ENCODE measurements at regions not wholly inside any gene's neighbourhood (a gene's known extent, or its start where the extent isn't known, plus 50 kb on each side); places are given as distances from the start of the nearest gene placed in this dataset.

DNA sequence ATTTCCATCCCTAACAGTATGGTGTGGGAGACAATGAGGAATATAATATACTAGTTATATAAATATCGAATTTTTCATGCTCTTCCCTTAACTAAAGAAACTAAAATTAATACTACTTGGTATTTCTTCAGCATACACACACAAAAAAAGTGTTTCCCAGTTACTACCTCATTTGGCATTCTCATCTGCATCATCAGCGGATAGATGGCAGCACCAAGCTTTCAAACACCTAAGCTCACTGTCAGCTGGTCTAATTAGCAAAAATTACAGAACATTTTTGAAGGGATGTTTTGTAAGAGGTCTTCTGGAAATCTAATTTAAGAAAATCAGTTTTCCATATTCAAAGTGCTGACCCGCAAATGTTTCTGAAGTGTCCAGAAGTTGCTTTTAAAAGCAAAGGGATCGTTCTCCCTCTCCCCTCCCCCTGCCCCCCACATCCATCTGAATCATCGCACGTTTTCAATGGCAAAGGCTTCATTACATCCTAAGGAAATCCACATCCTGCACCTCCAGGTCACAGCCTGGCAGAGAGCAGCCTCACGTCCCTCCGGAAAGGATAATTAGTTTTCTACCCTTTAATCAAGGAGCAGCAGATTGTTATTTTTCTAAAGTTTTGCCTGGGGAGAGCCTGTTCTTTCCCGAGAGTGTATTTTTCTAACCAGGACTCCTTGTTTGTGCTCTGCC, 86.1 kb upstream of the SPATA12 start:
- no TSS peak for BruUV-seq (replicated peaks)
- H3K9me3 Mint-ChIP-seq (ENCODE audit: unreplicated experiment): no peaks in the 10 kb centered on the region
- DNase-seq (ENCODE audit: unreplicated experiment): no peak
- H3K4me3 Mint-ChIP-seq (ENCODE audit: unreplicated experiment): no peak overlapping the region
- POLR2A ChIA-PET: no interaction called here
- H3K36me3 Mint-ChIP-seq (ENCODE audit: insufficient read depth, unreplicated experiment): no peaks in the 10 kb centered on the region
- TF ChIP-seq, protein P1, sequence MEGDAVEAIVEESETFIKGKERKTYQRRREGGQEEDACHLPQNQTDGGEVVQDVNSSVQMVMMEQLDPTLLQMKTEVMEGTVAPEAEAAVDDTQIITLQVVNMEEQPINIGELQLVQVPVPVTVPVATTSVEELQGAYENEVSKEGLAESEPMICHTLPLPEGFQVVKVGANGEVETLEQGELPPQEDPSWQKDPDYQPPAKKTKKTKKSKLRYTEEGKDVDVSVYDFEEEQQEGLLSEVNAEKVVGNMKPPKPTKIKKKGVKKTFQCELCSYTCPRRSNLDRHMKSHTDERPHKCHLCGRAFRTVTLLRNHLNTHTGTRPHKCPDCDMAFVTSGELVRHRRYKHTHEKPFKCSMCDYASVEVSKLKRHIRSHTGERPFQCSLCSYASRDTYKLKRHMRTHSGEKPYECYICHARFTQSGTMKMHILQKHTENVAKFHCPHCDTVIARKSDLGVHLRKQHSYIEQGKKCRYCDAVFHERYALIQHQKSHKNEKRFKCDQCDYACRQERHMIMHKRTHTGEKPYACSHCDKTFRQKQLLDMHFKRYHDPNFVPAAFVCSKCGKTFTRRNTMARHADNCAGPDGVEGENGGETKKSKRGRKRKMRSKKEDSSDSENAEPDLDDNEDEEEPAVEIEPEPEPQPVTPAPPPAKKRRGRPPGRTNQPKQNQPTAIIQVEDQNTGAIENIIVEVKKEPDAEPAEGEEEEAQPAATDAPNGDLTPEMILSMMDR (IDR thresholded peaks at IDR 0.05; ENCODE audit: unreplicated experiment): no peak
- CTCF ChIA-PET: interaction anchor here (1.2 to 3.0 kb wide), 3 partner anchors 14 to 270 kb away, joined by 3 to 14 read pairs (median 10); no protein-coding TSS in a partner anchor
- intact Hi-C loops (cut with micrococcal nuclease): no loop called here
- no peaks in the 10 kb centered on the region for H3K27me3 Mint-ChIP-seq (ENCODE audit: insufficient read depth, unreplicated experiment)
- no peak overlapping the region for H3K27ac Mint-ChIP-seq (ENCODE audit: low read depth, unreplicated experiment)
- H3K4me1 Mint-ChIP-seq (ENCODE audit: insufficient read depth, unreplicated experiment): peaks cover 5% of the 10 kb centered on the region

DNA sequence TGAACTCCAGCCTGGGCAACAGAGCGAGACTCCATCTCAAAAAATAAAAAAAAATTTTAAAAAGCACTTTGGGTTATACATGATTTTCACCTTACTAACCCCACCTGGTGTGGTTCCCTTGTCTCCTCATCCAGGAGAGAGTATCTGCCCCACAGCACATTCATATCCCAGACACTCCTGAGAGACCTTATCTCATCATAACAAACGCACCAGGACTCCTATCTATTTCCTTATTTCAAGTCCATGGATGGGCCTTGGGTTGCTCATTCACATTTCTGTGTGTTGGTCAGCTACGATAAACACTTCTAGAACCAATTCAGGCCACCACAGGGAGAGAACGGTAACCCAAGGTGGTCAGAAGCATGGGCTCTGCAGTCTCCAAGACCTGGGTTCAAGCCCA, 88.6 kb upstream of the SPATA12 start:
- Mint-ChIP-seq H3K36me3 (ENCODE audit: insufficient read depth, unreplicated experiment) (no peaks in the 10 kb centered on the region), H3K9me3 (ENCODE audit: unreplicated experiment) (no peaks in the 10 kb centered on the region), H3K27me3 (ENCODE audit: insufficient read depth, unreplicated experiment) (no peaks in the 10 kb centered on the region), H3K4me1 (ENCODE audit: insufficient read depth, unreplicated experiment) (peaks cover 4% of the 10 kb centered on the region), H3K4me3 (ENCODE audit: unreplicated experiment) (no peak overlapping the region), H3K27ac (ENCODE audit: low read depth, unreplicated experiment) (no peak overlapping the region)
- no peak for DNase-seq (ENCODE audit: unreplicated experiment)
- intact Hi-C loops (cut with micrococcal nuclease): no loop called here
- BruUV-seq (replicated peaks): no TSS peak
- CTCF ChIA-PET: interaction anchor here (0.5 to 3.0 kb wide), 3 partner anchors 10 to 1512 kb away, joined by 3 to 14 read pairs (median 4); no protein-coding TSS in a partner anchor
- TF ChIP-seq, protein P1 (IDR thresholded peaks at IDR 0.05; ENCODE audit: unreplicated experiment): no peak
- POLR2A ChIA-PET: interaction anchor here (0.6 kb wide), 1 partner anchor 11 kb away, joined by 3 read pairs; no protein-coding TSS in a partner anchor

DNA sequence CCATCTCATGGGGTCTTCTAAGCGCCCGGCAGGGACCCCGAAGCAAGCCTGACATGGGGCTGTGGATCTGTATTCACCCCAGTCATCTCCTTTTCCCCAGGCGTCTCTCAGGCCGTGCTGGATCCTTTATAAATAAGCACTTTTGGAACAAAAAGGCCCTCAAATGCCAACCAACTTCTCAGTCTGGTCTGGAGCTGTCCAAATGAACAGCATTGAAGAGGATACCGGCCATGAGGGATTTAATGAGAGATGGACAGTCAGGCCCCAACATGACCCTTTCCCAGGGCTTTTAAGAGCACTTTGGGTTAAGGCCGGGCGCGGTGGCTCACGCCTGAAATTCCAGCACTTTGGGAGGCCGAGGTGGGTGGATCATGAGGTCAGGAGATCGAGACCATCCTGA, 89.2 kb upstream of the SPATA12 start:
- intact Hi-C loops (cut with micrococcal nuclease): no loop called here
- no peak for DNase-seq (ENCODE audit: unreplicated experiment)
- no peaks in the 10 kb centered on the region for H3K9me3 Mint-ChIP-seq (ENCODE audit: unreplicated experiment)
- H3K4me3 Mint-ChIP-seq (ENCODE audit: unreplicated experiment): no peak overlapping the region
- H3K4me1 Mint-ChIP-seq (ENCODE audit: insufficient read depth, unreplicated experiment): no peaks in the 10 kb centered on the region
- H3K36me3 Mint-ChIP-seq (ENCODE audit: insufficient read depth, unreplicated experiment): no peaks in the 10 kb centered on the region
- POLR2A ChIA-PET: interaction anchor here (0.6 to 1.2 kb wide), 2 partner anchors 9 to 12 kb away, joined by 3 read pairs; no protein-coding TSS in a partner anchor
- no TSS peak for BruUV-seq (replicated peaks)
- TF ChIP-seq, protein P1 (IDR thresholded peaks at IDR 0.05; ENCODE audit: unreplicated experiment): no peak
- H3K27ac Mint-ChIP-seq (ENCODE audit: low read depth, unreplicated experiment): no peak overlapping the region
- no peaks in the 10 kb centered on the region for H3K27me3 Mint-ChIP-seq (ENCODE audit: insufficient read depth, unreplicated experiment)
- CTCF ChIA-PET: interaction anchor here (3.0 kb wide), 1 partner anchor 18 kb away, joined by 14 read pairs; no protein-coding TSS in a partner anchor

DNA sequence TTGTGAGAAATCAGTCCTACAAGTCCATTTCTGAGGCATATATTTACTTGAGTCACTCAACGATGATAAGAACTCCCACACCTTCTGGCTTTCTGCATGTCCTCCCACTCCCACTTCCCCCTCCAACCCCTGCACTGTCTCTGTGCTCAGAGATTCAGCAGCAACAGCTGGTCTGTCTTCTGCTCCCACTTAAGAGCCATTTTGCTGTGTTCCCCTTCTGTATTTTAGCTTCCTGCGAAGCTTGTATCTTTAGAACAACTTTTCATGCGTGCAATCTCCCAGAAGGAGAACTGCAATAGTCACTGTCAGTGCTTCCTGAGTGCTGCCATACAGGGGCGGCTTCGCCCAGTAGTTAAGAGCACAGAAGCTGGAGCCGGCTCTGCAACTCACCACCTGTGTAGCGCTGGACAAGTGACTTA, 90.0 kb upstream of the SPATA12 start:
- BruUV-seq (replicated peaks): no TSS peak
- no peak for DNase-seq (ENCODE audit: unreplicated experiment)
- Mint-ChIP-seq H3K27ac (ENCODE audit: low read depth, unreplicated experiment) (no peak overlapping the region), H3K9me3 (ENCODE audit: unreplicated experiment) (no peaks in the 10 kb centered on the region), H3K27me3 (ENCODE audit: insufficient read depth, unreplicated experiment) (no peaks in the 10 kb centered on the region), H3K36me3 (ENCODE audit: insufficient read depth, unreplicated experiment) (no peaks in the 10 kb centered on the region), H3K4me3 (ENCODE audit: unreplicated experiment) (no peak overlapping the region), H3K4me1 (ENCODE audit: insufficient read depth, unreplicated experiment) (no peaks in the 10 kb centered on the region)
- intact Hi-C loops (cut with micrococcal nuclease): no loop called here
- ChIA-PET POLR2A (interaction anchor here (1.2 kb wide), 1 partner anchor 10 kb away, joined by 3 read pairs; no protein-coding TSS in a partner anchor), CTCF (interaction anchor here (1.0 kb wide), 1 partner anchor 9 kb away, joined by 3 read pairs; no protein-coding TSS in a partner anchor)
- TF ChIP-seq, protein P1 (IDR thresholded peaks at IDR 0.05; ENCODE audit: unreplicated experiment): no peak
